SK-N-SH (cell line): ENCODE measurements at regions not wholly inside any gene's neighbourhood (a gene's known extent, or its start where the extent isn't known, plus 50 kb on each side); places are given as distances from the start of the nearest gene placed in this dataset.

Experiments
- CTCF ChIA-PET: fragments of 300-600, 350-600 bp; formaldehyde crosslinking; extraction: SDS; loops from one replicate; lab custom pipeline; 2021; lab: Yijun Ruan, JAX
- POLR2A ChIA-PET: fragments of 350-600 bp; sonication (Branson Sonifier 250); formaldehyde crosslinking; extraction: SDS; loops from one replicate; lab custom pipeline; 2020; ENCODE audit warnings: antibody characterized with exemption, inconsistent platforms; lab: Yijun Ruan, JAX
- DNase-seq: peaks from one replicate; pipeline ENCODE4 v3.0.0; 2012
- H2AFZ ChIP-seq: fragments of 200-600 bp; sonication (generic); 2 replicates; pipeline ENCODE4 v1.8.1; 2016; ENCODE audit warnings: antibody characterized with exemption, mild to moderate bottlenecking, low read depth
- H3F3A ChIP-seq: fragments of 200-600 bp; sonication (generic); replicated peaks from 2 replicates; pipeline ENCODE3; 2016; ENCODE audit warnings: antibody characterized with exemption, mild to moderate bottlenecking; ENCODE audit not compliant: insufficient read depth
- H3K27ac ChIP-seq, 2 experiments: fragments of 200-500 bp in 1 of 2; fragments of 200-600 bp in 1 of 2; sonication (Bioruptor generic) in 1 of 2; sonication (generic), shearing (Covaris generic) in 1 of 2; 2 replicates each; pipeline versions ENCODE4 v1.5.1 to v1.6.1; 2014 to 2016; ENCODE audit warnings: low read depth in 2 of 2, inconsistent platforms in 1 of 2, low read length in 1 of 2, mild to moderate bottlenecking in 1 of 2, mixed read lengths in 1 of 2
- H3K27me3 ChIP-seq: fragments of 200-600 bp; sonication (generic), shearing (Covaris generic); 2 replicates; pipeline ENCODE4 v1.6.1; 2016; ENCODE audit warnings: mixed run types; ENCODE audit not compliant: insufficient read depth
- H3K36me3 ChIP-seq, 2 experiments: fragments of 200-500 bp in 1 of 2; fragments of 200-600 bp in 1 of 2; sonication (Bioruptor generic) in 1 of 2; sonication (generic) in 1 of 2; replicated peaks in 1 of 2; 2 replicates each; pipeline versions ENCODE3 to v1.5.1; 2014 to 2016; ENCODE audit warnings: low read length in 1 of 2, mild to moderate bottlenecking in 1 of 2; ENCODE audit not compliant: insufficient read depth in 2 of 2, control insufficient read depth in 1 of 2
- H3K4me1 ChIP-seq, 2 experiments: fragments of 200-500 bp in 1 of 2; fragments of 200-600 bp in 1 of 2; sonication (Bioruptor generic) in 1 of 2; sonication (generic), shearing (Covaris generic) in 1 of 2; 2 replicates each; pipeline versions ENCODE4 v1.5.1 to v1.6.1; 2014 to 2016; ENCODE audit warnings: low read depth in 1 of 2, low read length in 1 of 2, mixed run types in 1 of 2; ENCODE audit not compliant: insufficient read depth in 2 of 2, control insufficient read depth in 1 of 2
- H3K4me2 ChIP-seq: fragments of 200-600 bp; sonication (generic), shearing (Covaris generic); 2 replicates; pipeline ENCODE4 v1.6.1; 2017; ENCODE audit warnings: mixed run types
- H3K4me3 ChIP-seq, 2 experiments: fragments of 200-500 bp in 1 of 2; fragments of 200-600 bp in 1 of 2; sonication (Bioruptor generic) in 1 of 2; sonication (generic), shearing (Covaris generic) in 1 of 2; 2 replicates each; pipeline versions ENCODE4 v1.5.1 to v1.8.1; 2014 to 2016; ENCODE audit warnings: low read depth in 2 of 2, inconsistent platforms in 1 of 2, low read length in 1 of 2, mild to moderate bottlenecking in 1 of 2, mixed read lengths in 1 of 2, moderate library complexity in 1 of 2
- H3K79me2 ChIP-seq: fragments of 200-600 bp; sonication (generic); 2 replicates; pipeline ENCODE4 v1.8.1; 2017; ENCODE audit warnings: mild to moderate bottlenecking; ENCODE audit not compliant: insufficient read depth
- H3K9ac ChIP-seq: fragments of 200-600 bp; sonication (generic); 2 replicates; pipeline ENCODE4 v1.6.1; 2017; ENCODE audit warnings: mixed run types
- H3K9me2 ChIP-seq: fragments of 200-600 bp; sonication (generic); 2 replicates; pipeline ENCODE4 v1.6.1; 2017; ENCODE audit warnings: mixed run types
- H3K9me3 ChIP-seq: fragments of 200-600 bp; sonication (generic); 2 replicates; pipeline ENCODE4 v1.6.1; 2017; ENCODE audit warnings: mixed run types, mild to moderate bottlenecking, moderate library complexity
- H4K20me1 ChIP-seq: fragments of 200-600 bp; sonication (generic); 2 replicates; pipeline ENCODE4 v1.6.1; 2017; ENCODE audit warnings: mild to moderate bottlenecking, mixed run types; ENCODE audit not compliant: insufficient read depth
- CHD2 ChIP-seq: fragments of 150-350 bp; IDR thresholded peaks from 2 replicates; pipeline ENCODE4 v1.6.1; 2018; ENCODE audit warnings: low read length; ENCODE audit not compliant: partially characterized antibody
- CTCF ChIP-seq: fragments of 200-600 bp; sonication (generic); IDR thresholded peaks from 2 replicates; pipeline ENCODE4 v1.6.1; 2017; ENCODE audit warnings: antibody characterized with exemption, mild to moderate bottlenecking, moderate library complexity
- EP300 ChIP-seq, 2 experiments: IDR thresholded peaks; 2 replicates each; pipeline versions ENCODE4 v1.4.0 to v1.6.1; 2012; ENCODE audit warnings: borderline replicate concordance in 1 of 2, low read depth in 1 of 2, low read length in 1 of 2
- FOSL2 ChIP-seq: IDR thresholded peaks from 2 replicates; pipeline ENCODE4 v1.4.0; 2012; ENCODE audit warnings: low read depth, mild to moderate bottlenecking, moderate library complexity, borderline replicate concordance
- FOXM1 ChIP-seq: IDR thresholded peaks from 2 replicates; pipeline ENCODE4 v1.4.0; 2012; ENCODE audit warnings: low read depth, mild to moderate bottlenecking
- MEF2A ChIP-seq: IDR thresholded peaks from 2 replicates; pipeline ENCODE4 v1.4.0; 2012; ENCODE audit warnings: low read depth, borderline replicate concordance
- NRF1 ChIP-seq: IDR thresholded peaks from 2 replicates; pipeline ENCODE4 v1.6.1; 2012; ENCODE audit warnings: low read depth, mild to moderate bottlenecking, low read length
- PBX3 ChIP-seq: IDR thresholded peaks from 2 replicates; pipeline ENCODE4; 2012
- POLR2AphosphoS5 ChIP-seq: IDR thresholded peaks from 2 replicates; pipeline ENCODE4 v1.6.1; 2012; ENCODE audit warnings: low read depth, low read length
- RAD21 ChIP-seq: IDR thresholded peaks from 2 replicates; pipeline ENCODE4 v1.6.1; 2012; ENCODE audit warnings: mild to moderate bottlenecking, low read length
- SMC3 ChIP-seq: IDR thresholded peaks from 2 replicates; pipeline ENCODE4 v1.6.1; 2012; ENCODE audit warnings: low read depth, low read length, improper control_type of control experiment
- TAF1 ChIP-seq: IDR thresholded peaks from 2 replicates; pipeline ENCODE4 v1.6.1; 2012; ENCODE audit warnings: low read depth, mild to moderate bottlenecking, low read length, moderate library complexity, borderline replicate concordance
- USF1 ChIP-seq: IDR thresholded peaks from 2 replicates; pipeline ENCODE4 v1.4.0; 2012; ENCODE audit warnings: low read depth, borderline replicate concordance
- WGBS: methylation state at CpG from one replicate; pipeline ENCODE4 v1.1.6; 2017; ENCODE audit warnings: low lambda C conversion rate; 5-methylcytosine and 5-hydroxymethylcytosine counted together
- TF ChIP-seq, protein P1 (sequence below): IDR thresholded peaks from 2 replicates; pipeline ENCODE4 v1.4.0; 2012; ENCODE audit warnings: low read depth, borderline replicate concordance
- TF ChIP-seq, protein P2 (sequence below): fragments of 150-350 bp; IDR thresholded peaks from 2 replicates; pipeline ENCODE4 v1.6.1; 2016; ENCODE audit warnings: mild to moderate bottlenecking, low read depth, low read length

- ChIA-PET CTCF (no interaction called here), POLR2A (no interaction called here)
- TF ChIP-seq NRF1 (no peak), MEF2A (no peak), PBX3 (no peak), CTCF (no peak), RAD21 (no peak), CHD2 (no peak), EP300 (IDR thresholded peaks at IDR 0.05; ENCODE audit: borderline replicate concordance in 1 of 2, low read depth in 1 of 2, low read length in 1 of 2) (no peak), TAF1 (no peak)
- TF ChIP-seq, protein P1, sequence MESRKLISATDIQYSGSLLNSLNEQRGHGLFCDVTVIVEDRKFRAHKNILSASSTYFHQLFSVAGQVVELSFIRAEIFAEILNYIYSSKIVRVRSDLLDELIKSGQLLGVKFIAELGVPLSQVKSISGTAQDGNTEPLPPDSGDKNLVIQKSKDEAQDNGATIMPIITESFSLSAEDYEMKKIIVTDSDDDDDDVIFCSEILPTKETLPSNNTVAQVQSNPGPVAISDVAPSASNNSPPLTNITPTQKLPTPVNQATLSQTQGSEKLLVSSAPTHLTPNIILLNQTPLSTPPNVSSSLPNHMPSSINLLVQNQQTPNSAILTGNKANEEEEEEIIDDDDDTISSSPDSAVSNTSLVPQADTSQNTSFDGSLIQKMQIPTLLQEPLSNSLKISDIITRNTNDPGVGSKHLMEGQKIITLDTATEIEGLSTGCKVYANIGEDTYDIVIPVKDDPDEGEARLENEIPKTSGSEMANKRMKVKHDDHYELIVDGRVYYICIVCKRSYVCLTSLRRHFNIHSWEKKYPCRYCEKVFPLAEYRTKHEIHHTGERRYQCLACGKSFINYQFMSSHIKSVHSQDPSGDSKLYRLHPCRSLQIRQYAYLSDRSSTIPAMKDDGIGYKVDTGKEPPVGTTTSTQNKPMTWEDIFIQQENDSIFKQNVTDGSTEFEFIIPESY = no peak
- TF ChIP-seq, protein P2, sequence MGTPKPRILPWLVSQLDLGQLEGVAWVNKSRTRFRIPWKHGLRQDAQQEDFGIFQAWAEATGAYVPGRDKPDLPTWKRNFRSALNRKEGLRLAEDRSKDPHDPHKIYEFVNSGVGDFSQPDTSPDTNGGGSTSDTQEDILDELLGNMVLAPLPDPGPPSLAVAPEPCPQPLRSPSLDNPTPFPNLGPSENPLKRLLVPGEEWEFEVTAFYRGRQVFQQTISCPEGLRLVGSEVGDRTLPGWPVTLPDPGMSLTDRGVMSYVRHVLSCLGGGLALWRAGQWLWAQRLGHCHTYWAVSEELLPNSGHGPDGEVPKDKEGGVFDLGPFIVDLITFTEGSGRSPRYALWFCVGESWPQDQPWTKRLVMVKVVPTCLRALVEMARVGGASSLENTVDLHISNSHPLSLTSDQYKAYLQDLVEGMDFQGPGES = no peak
- Histone ChIP-seq H3K27me3 (no peaks in the 10 kb centered on the region), H3K4me3 (no peak overlapping the region), H3K4me1 (no peaks in the 10 kb centered on the region), H3K79me2 (no peaks in the 10 kb centered on the region), H2AFZ (no peak overlapping the region), H3K36me3 (no peaks in the 10 kb centered on the region), H3K27ac (no peak overlapping the region), H3F3A (no peaks in the 10 kb centered on the region), H3K9me3 (no peaks in the 10 kb centered on the region), H3K4me2 (no peak overlapping the region), H3K9ac (no peak overlapping the region), H3K9me2 (no peaks in the 10 kb centered on the region), H4K20me1 (no peaks in the 10 kb centered on the region)
- DNase-seq = no peak
- 88% methylated on average over 8 of the region's 8 CpGs for WGBS
These were observed 60.3 kb upstream of the FNDC3B start for GRCh38 chr3:171979081-171979480.

GRCh38 chr3:171980578-171981270 lies 58.7 kb upstream of the FNDC3B start:
- Histone ChIP-seq H3K9me3 (no peaks in the 10 kb centered on the region), H3K9me2 (no peaks in the 10 kb centered on the region), H3K9ac (no peak overlapping the region), H4K20me1 (no peaks in the 10 kb centered on the region), H3K27me3 (no peaks in the 10 kb centered on the region), H3F3A (no peaks in the 10 kb centered on the region), H3K27ac (no peak overlapping the region), H3K36me3 (no peaks in the 10 kb centered on the region), H3K4me1 (no peaks in the 10 kb centered on the region), H3K79me2 (no peaks in the 10 kb centered on the region), H2AFZ (no peak overlapping the region), H3K4me2 (no peak overlapping the region), H3K4me3 (no peak overlapping the region)
- WGBS = 60% methylated on average over 2 of the region's 2 CpGs
- ChIA-PET POLR2A (no interaction called here), CTCF (interaction anchor here (0.7 kb wide), 2 partner anchors 45 to 926 kb away, joined by 3 to 4 read pairs; no protein-coding TSS in a partner anchor)
- DNase-seq = no peak
- TF ChIP-seq FOSL2 = no peak
- TF ChIP-seq NRF1 = no peak
- no peak for TF ChIP-seq RAD21
- TF ChIP-seq, protein P2 = no peak
- no peak for TF ChIP-seq POLR2AphosphoS5
- TF ChIP-seq TAF1 = no peak
- no peak for TF ChIP-seq FOXM1
- TF ChIP-seq, protein P1 = no peak
- TF ChIP-seq SMC3 = no peak
- no peak for TF ChIP-seq USF1
